Heart right ventricle (tissue), 16 donors: ENCODE measurements at regions not wholly inside any gene's neighbourhood (a gene's known extent, or its start where the extent isn't known, plus 50 kb on each side); places are given as distances from the start of the nearest gene placed in this dataset.

Experiments used
- ATAC-seq, 8 donors: fragments of 200-7000 bp; cut with Tn5 transposase; one replicate each; pipeline ENCODE4 v1.9.1; 2020; ENCODE audit warnings: mild to moderate bottlenecking in 8 of 8, moderate library complexity in 8 of 8, moderate number of reproducible peaks in 1 of 8
- DNase-seq, 2 donors: peaks; one replicate each; pipeline ENCODE4 v3.0.0-alpha.2; 2020
- H3K27ac ChIP-seq, 10 donors: fragments of 200-600 bp; sonication (generic) in 2 of 10; one replicate each; pipeline versions ENCODE4 v1.5.0 to v1.8.0; 2020 to 2022; ENCODE audit warnings: mild to moderate bottlenecking in 3 of 10
- H3K27me3 ChIP-seq, 7 donors: fragments of 200-600 bp; one replicate each; pipeline ENCODE4 v1.8.0; 2021 to 2022; ENCODE audit warnings: mild to moderate bottlenecking in 2 of 7
- H3K36me3 ChIP-seq, 9 donors: fragments of 200-600 bp; sonication (generic) in 1 of 9; one replicate each; pipeline versions ENCODE4 v1.5.0 to v1.8.0; 2020 to 2022; ENCODE audit warnings: mild to moderate bottlenecking in 2 of 9
- H3K4me1 ChIP-seq, 9 donors: fragments of 200-600 bp; sonication (generic) in 1 of 9; one replicate each; pipeline versions ENCODE4 v1.5.0 to v1.8.0; 2020 to 2022; ENCODE audit warnings: mild to moderate bottlenecking in 4 of 9
- H3K4me3 ChIP-seq, 10 donors: fragments of 200-600 bp; sonication (generic) in 2 of 10; one replicate each; pipeline versions ENCODE4 v1.5.0 to v1.8.0; 2020 to 2022; ENCODE audit warnings: mild to moderate bottlenecking in 7 of 10, moderate library complexity in 2 of 10
- H3K9me3 ChIP-seq, 11 donors: fragments of 200-600 bp in 10 of 11; sonication (generic) in 2 of 11; one replicate each; pipeline versions ENCODE4 v1.5.0 to v1.8.0; 2013 to 2022; ENCODE audit warnings: mild to moderate bottlenecking in 2 of 11, control low read depth in 1 of 11, moderate library complexity in 1 of 11
- CTCF ChIP-seq, 9 donors: fragments of 200-600 bp; sonication (generic) in 2 of 9; IDR thresholded peaks; one replicate each; pipeline versions ENCODE4 v1.5.0 to v1.8.0; 2021 to 2022; ENCODE audit warnings: antibody characterized with exemption in 9 of 9, mild to moderate bottlenecking in 5 of 9, moderate library complexity in 1 of 9
- WGBS, 2 donors: extraction: QIAGEN DNeasy Blood & Tissue Kit; methylation state at CpG; one replicate each; pipeline ENCODE4 v1.1.7; 2013; ENCODE audit warnings: inconsistent platforms in 1 of 2; 5-methylcytosine and 5-hydroxymethylcytosine counted together
- intact Hi-C, 10 donors: fragments of 100-400 bp; cut with DNase I; formaldehyde crosslinking; loops; one replicate each; pipeline versions ENCODE4 v1.11.1 to v1.14.2; 2022
- donor health status: Arrhythmogenic right ventricular cardiomyopathy.
- donor health status: ischemic (EF 13 %, LVEDD 7.1; RV severe dilation, severe dysfunction).
- donor health status: healthy with polysubstance abuse.
- donor health status: DM: no; HTN: yes; CAD: no.
- donor health status: DM: no; HTN: no; CAD: no.
- donor health status: ischemic (EF 25% LVEDD 6.9; RV normal size, moderate dysfunction).
- donor health status: ischemic (EF 25% LVEDD 5.7; RV mildly dilated, moderate dysfunction).
- donor health status: healthy.
- donor health status: DM: yes; HTN: yes; CAD: no.
- donor health status: Ischemic cardiomyopathy.
- donor health status: ischemic (EF 35%, LVEDD 5.7; RV mildly dilated, moderate dysfunction).
- donor health status: nonischemic (EF 11% LVEDD 7.7; RV severe dilation, severe dysfunction).
- donor health status: DM: yes; HTN: yes; CAD: no.
- donor health status: PGD.
- donor health status: ischemic (EF 29% LVEDD 5.4; RV normal size, mild dysfunction).
- donor health status: nonischemic (EF 23%, LVEDD 6.1; RV moderate dilation, normal function).

- Histone ChIP-seq H3K4me1 (no peaks in the 10 kb centered on the region), H3K27me3 (no peaks in the 10 kb centered on the region), H3K27ac (no peak overlapping the region), H3K36me3 (no peaks in the 10 kb centered on the region), H3K4me3 (no peak overlapping the region), H3K9me3 (no peaks in the 10 kb centered on the region)
- intact Hi-C loops: no loop called here
- 70 to 73% methylated on average over 5 of the region's 5 CpGs for WGBS, 2 donors
- ATAC-seq: no peak
- no peak for DNase-seq
- TF ChIP-seq CTCF (IDR thresholded peaks at IDR 0.05): no peak
Observed at GRCh38 chr3:147118611-147119010, 287.7 kb downstream of the ZIC4 start.

- no peak overlapping the region for H3K27ac ChIP-seq
- no peaks in the 10 kb centered on the region for H3K4me1 ChIP-seq
- no peaks in the 10 kb centered on the region for H3K9me3 ChIP-seq
- WGBS, 2 donors: 63 to 83% methylated on average over 4 of the region's 4 CpGs
- no peak for ATAC-seq
- no peaks in the 10 kb centered on the region for H3K27me3 ChIP-seq
- no peaks in the 10 kb centered on the region for H3K36me3 ChIP-seq
- no peak for TF ChIP-seq CTCF (IDR thresholded peaks at IDR 0.05)
- H3K4me3 ChIP-seq: no peak overlapping the region
- DNase-seq: no peak
- intact Hi-C loops: no loop called here
Observed at GRCh38 chr3:147117631-147118030, 288.7 kb downstream of the ZIC4 start.

- Histone ChIP-seq H3K4me3 (no peak overlapping the region), H3K36me3 (no peaks in the 10 kb centered on the region), H3K27me3 (no peaks in the 10 kb centered on the region), H3K4me1 (no peaks in the 10 kb centered on the region), H3K9me3 (peaks cover 0 to 17% (median 0%) of the 10 kb centered on the region in 11 donors), H3K27ac (no peak overlapping the region)
- DNase-seq: no peak
- intact Hi-C loops: no loop called here
- 77 to 87% methylated on average over 3 of the region's 3 CpGs for WGBS, 2 donors
- no peak for ATAC-seq
- TF ChIP-seq CTCF (IDR thresholded peaks at IDR 0.05): no peak
Observed at GRCh38 chr3:147113293-147114044, 292.9 kb downstream of the ZIC4 start.

GRCh38 chr3:147099076-147099475 lies 307.3 kb downstream of the ZIC4 start:
- H3K4me1 ChIP-seq: no peaks in the 10 kb centered on the region
- H3K9me3 ChIP-seq: peaks cover 0 to 17% (median 4%) of the 10 kb centered on the region in 11 donors
- DNase-seq (no peak), ATAC-seq (no peak)
- 88 to 89% methylated on average over 3 of the region's 3 CpGs for WGBS, 2 donors
- no peaks in the 10 kb centered on the region for H3K27me3 ChIP-seq
- H3K36me3 ChIP-seq: no peaks in the 10 kb centered on the region
- no peak for TF ChIP-seq CTCF (IDR thresholded peaks at IDR 0.05)
- intact Hi-C loops: no loop called here
- H3K27ac ChIP-seq: no peak overlapping the region
- H3K4me3 ChIP-seq: no peak overlapping the region
